ENCODE measurements at regions not wholly inside any gene's neighbourhood (a gene's known extent, or its start where the extent isn't known, plus 50 kb on each side); places are given as distances from the start of the nearest gene placed in this dataset.

- TF ChIP-seq, protein P1, sequence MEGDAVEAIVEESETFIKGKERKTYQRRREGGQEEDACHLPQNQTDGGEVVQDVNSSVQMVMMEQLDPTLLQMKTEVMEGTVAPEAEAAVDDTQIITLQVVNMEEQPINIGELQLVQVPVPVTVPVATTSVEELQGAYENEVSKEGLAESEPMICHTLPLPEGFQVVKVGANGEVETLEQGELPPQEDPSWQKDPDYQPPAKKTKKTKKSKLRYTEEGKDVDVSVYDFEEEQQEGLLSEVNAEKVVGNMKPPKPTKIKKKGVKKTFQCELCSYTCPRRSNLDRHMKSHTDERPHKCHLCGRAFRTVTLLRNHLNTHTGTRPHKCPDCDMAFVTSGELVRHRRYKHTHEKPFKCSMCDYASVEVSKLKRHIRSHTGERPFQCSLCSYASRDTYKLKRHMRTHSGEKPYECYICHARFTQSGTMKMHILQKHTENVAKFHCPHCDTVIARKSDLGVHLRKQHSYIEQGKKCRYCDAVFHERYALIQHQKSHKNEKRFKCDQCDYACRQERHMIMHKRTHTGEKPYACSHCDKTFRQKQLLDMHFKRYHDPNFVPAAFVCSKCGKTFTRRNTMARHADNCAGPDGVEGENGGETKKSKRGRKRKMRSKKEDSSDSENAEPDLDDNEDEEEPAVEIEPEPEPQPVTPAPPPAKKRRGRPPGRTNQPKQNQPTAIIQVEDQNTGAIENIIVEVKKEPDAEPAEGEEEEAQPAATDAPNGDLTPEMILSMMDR (conservative IDR thresholded peaks at IDR 0.05; ENCODE audit: low read length): no peak
- no peak for TF ChIP-seq EZH2phosphoT487 (IDR thresholded peaks at IDR 0.05; ENCODE audit: borderline replicate concordance, low read depth, low read length)
Measured at GRCh38 chr1:88060750-88061491, 623.2 kb upstream of the PKN2 start.

Measured in OCI-LY7 (cell line).